Mammary epithelial cell (primary cell): ENCODE measurements at regions not wholly inside any gene's neighbourhood (a gene's known extent, or its start where the extent isn't known, plus 50 kb on each side); places are given as distances from the start of the nearest gene placed in this dataset.

Experiments used
- CTCF ChIP-seq, 2 donors: IDR thresholded peaks in 1 of 2; conservative IDR thresholded peaks in 1 of 2; 2 replicates each; pipeline ENCODE4 v1.5.1; 2011 to 2012; ENCODE audit warnings: inconsistent platforms in 2 of 2, low read length in 2 of 2, mild to moderate bottlenecking in 2 of 2, control low read depth in 1 of 2, low read depth in 1 of 2; ENCODE audit not compliant: insufficient read depth in 1 of 2; ENCODE audit errors: extremely low read depth in 1 of 2
- EZH2 ChIP-seq: IDR thresholded peaks from 2 replicates; pipeline ENCODE4 v1.6.1; 2012; ENCODE audit warnings: low read length, inconsistent platforms, borderline replicate concordance

DNA sequence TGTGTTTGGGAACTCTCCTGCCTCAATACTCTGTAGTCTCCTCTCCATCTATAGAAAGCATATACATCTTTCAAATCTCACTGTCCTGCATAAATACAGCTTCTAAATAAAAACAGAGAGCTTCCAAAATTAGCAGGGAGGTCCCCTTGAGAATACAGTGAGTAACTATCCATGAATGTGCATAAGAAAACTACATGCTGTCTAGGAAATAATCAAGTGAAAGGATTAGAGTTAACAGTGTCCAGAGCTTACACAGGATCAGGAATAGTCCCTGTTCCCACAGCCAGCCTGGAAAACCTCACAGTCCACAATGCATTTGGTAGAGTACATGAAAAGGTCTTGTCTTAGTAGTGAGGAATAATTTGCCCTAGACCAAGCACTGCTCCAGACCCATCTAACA lies 123.0 kb upstream of the POU3F2 start:
- TF ChIP-seq EZH2, result no peak
- TF ChIP-seq CTCF (conservative IDR thresholded peaks at IDR 0.05 in 1 of 2, IDR thresholded peaks at IDR 0.05 in 1 of 2; ENCODE audit: extremely low read depth in 1 of 2, insufficient read depth in 1 of 2, low read depth in 1 of 2, low read length in 2 of 2), result no peak
